Tibial nerve (tissue), 4 donors: ENCODE measurements at regions not wholly inside any gene's neighbourhood (a gene's known extent, or its start where the extent isn't known, plus 50 kb on each side); places are given as distances from the start of the nearest gene placed in this dataset.

Source experiments
- DNase-seq, 2 donors: peaks; one replicate each; pipeline ENCODE4 v3.0.0-alpha.2; 2019; ENCODE audit warnings: low spot score in 2 of 2
- H3K27ac ChIP-seq, 4 donors: fragments of 200-600 bp; sonication (generic) in 3 of 4; one replicate each; pipeline ENCODE4 v1.5.1; 2017 to 2019; ENCODE audit warnings: mild to moderate bottlenecking in 1 of 4
- H3K27me3 ChIP-seq, 2 donors: fragments of 200-600 bp; sonication (generic) in 1 of 2; one replicate each; pipeline versions ENCODE4 v1.5.1 to v1.6.0; 2017 to 2019
- H3K36me3 ChIP-seq, 3 donors: fragments of 200-600 bp; sonication (generic); one replicate each; pipeline ENCODE4 v1.5.1; 2018 to 2019
- H3K4me1 ChIP-seq, 4 donors: fragments of 200-600 bp; sonication (generic) in 3 of 4; one replicate each; pipeline ENCODE4 v1.5.1; 2017 to 2019
- H3K4me3 ChIP-seq, 4 donors: fragments of 200-600 bp; sonication (generic) in 3 of 4; one replicate each; pipeline ENCODE4 v1.5.1; 2017 to 2019; ENCODE audit warnings: mild to moderate bottlenecking in 1 of 4, moderate library complexity in 1 of 4
- H3K9me3 ChIP-seq, 4 donors: fragments of 200-600 bp; sonication (generic) in 3 of 4; one replicate each; pipeline ENCODE4 v1.5.1; 2017 to 2019
- EP300 ChIP-seq, 2 donors: sonication (generic); formaldehyde crosslinking; IDR thresholded peaks; one replicate each; pipeline ENCODE4 v1.6.1; 2017; ENCODE audit warnings: antibody characterized with exemption in 2 of 2, mild to moderate bottlenecking in 1 of 2
- POLR2A ChIP-seq, 2 donors: fragments of 450-650 bp; IDR thresholded peaks; one replicate each; pipeline ENCODE4 v1.6.1; 2017; ENCODE audit warnings: antibody characterized with exemption in 2 of 2, mild to moderate bottlenecking in 2 of 2, moderate library complexity in 2 of 2
- WGBS, 2 donors: methylation state at CpG; one replicate each; pipeline ENCODE4 v1.1.5; 2018; 5-methylcytosine and 5-hydroxymethylcytosine counted together
- TF ChIP-seq, protein P1 (sequence below), 5 experiments: fragments of 200-600 bp in 3 of 5; fragments of 450-650 bp in 2 of 5; sonication (generic) in 3 of 5; IDR thresholded peaks; one replicate each; pipeline ENCODE4 v1.5.1; 2016 to 2019; ENCODE audit warnings: antibody characterized with exemption in 5 of 5, mild to moderate bottlenecking in 3 of 5, moderate library complexity in 2 of 5

DNA sequence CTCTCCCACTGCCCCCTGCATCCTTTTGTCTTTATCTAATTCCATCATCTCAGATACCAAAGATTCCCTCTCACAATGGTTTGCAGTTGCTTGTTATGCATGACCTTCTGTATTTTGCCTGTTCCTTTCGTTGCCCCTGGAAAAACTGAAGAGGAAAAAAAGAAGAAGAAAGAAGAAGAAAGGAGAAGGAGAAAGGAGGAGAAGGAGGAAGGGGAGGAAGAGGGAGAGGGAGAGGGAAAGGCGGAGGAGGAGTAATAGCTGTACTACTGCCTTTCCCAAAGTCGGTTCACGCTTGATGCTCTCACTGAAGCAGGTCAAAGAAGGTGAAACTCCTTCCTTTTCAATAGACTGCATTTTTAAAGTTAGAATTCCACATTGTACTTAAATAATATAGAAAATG lies 513.8 kb downstream of the PTPRC start:
- Histone ChIP-seq H3K27ac (no peak overlapping the region), H3K9me3 (no peaks in the 10 kb centered on the region), H3K36me3 (no peaks in the 10 kb centered on the region), H3K4me3 (no peak overlapping the region), H3K4me1 (no peaks in the 10 kb centered on the region), H3K27me3 (no peaks in the 10 kb centered on the region)
- DNase-seq, result no peak
- WGBS, 2 donors, result 74 to 78% methylated on average over 4 of the region's 4 CpGs
- TF ChIP-seq, protein P1, sequence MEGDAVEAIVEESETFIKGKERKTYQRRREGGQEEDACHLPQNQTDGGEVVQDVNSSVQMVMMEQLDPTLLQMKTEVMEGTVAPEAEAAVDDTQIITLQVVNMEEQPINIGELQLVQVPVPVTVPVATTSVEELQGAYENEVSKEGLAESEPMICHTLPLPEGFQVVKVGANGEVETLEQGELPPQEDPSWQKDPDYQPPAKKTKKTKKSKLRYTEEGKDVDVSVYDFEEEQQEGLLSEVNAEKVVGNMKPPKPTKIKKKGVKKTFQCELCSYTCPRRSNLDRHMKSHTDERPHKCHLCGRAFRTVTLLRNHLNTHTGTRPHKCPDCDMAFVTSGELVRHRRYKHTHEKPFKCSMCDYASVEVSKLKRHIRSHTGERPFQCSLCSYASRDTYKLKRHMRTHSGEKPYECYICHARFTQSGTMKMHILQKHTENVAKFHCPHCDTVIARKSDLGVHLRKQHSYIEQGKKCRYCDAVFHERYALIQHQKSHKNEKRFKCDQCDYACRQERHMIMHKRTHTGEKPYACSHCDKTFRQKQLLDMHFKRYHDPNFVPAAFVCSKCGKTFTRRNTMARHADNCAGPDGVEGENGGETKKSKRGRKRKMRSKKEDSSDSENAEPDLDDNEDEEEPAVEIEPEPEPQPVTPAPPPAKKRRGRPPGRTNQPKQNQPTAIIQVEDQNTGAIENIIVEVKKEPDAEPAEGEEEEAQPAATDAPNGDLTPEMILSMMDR (IDR thresholded peaks at IDR 0.05), result no peak
- no peak for TF ChIP-seq POLR2A (IDR thresholded peaks at IDR 0.05)
- TF ChIP-seq EP300 (IDR thresholded peaks at IDR 0.05), result no peak

DNA sequence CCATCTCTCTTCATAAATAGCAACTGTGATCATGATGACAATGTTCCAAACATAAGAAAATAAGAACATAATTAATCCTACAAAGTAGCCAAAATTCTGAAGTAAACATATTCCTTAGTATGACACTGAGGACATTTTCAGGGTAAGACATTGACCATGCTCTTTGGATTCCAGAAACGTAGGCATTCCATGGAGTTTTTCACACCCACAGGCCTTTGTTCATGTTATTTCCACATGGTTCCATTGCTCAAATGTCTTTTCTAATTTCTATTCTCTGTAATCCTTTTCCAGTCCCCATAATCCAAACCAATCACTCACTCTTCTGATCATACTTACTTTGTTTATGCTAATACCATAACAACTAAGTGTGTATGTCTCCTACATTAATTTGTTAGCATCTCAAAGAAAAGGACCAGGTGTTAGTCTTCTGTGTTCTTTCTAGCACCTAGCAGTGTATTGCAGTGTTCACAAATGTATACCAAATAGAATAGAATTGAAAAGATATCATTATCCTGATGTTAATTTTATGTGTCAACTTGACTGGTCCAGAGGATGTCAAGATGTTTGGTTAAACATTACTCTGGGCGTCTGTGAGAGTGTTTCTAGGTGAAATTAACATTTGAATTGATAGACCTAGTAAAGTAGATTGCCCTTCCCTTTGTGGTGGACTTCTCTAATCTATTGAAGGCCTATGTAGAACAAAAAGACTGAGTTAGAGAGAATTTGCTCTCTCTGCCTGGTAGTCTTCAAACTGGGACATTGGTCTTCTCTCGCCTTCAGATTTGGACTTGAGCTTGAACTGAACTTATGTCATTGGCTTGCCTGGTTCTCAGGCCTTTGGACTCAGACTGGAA lies 516.6 kb downstream of the PTPRC start:
- Histone ChIP-seq H3K27ac (no peak overlapping the region), H3K4me1 (no peaks in the 10 kb centered on the region), H3K27me3 (no peaks in the 10 kb centered on the region), H3K9me3 (no peaks in the 10 kb centered on the region), H3K36me3 (no peaks in the 10 kb centered on the region), H3K4me3 (no peak overlapping the region)
- DNase-seq, result no peak
- 74 to 77% methylated on average over 3 of the region's 3 CpGs for WGBS, 2 donors
- no peak for TF ChIP-seq EP300 (IDR thresholded peaks at IDR 0.05)
- TF ChIP-seq, protein P1 (IDR thresholded peaks at IDR 0.05), result no peak
- TF ChIP-seq POLR2A (IDR thresholded peaks at IDR 0.05), result no peak

DNA sequence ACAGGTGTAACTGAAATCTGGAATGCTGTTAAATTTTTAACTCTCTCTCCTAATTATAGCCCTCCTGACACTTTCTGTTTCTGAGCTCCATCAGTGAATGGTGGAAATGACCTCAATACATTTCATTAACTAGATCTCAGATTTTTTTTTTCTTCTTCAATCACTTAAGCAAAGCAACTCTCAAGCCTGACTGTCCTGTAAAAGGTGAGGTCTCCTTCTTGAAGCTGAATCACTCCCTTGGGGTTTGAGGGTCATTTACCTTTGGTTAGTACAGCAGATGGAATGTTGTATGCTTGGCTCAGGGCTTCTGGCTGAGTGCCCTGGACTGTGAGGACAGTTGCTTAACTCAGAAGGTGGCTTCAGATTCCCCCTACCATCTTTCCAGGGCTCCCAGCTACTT lies 518.7 kb downstream of the PTPRC start:
- Histone ChIP-seq H3K27me3 (no peaks in the 10 kb centered on the region), H3K4me1 (no peaks in the 10 kb centered on the region), H3K9me3 (no peaks in the 10 kb centered on the region), H3K27ac (no peak overlapping the region), H3K4me3 (no peak overlapping the region), H3K36me3 (no peaks in the 10 kb centered on the region)
- DNase-seq, result no peak
- TF ChIP-seq POLR2A (IDR thresholded peaks at IDR 0.05) (no peak), EP300 (IDR thresholded peaks at IDR 0.05) (no peak)
- TF ChIP-seq, protein P1 (IDR thresholded peaks at IDR 0.05), result no peak

DNA sequence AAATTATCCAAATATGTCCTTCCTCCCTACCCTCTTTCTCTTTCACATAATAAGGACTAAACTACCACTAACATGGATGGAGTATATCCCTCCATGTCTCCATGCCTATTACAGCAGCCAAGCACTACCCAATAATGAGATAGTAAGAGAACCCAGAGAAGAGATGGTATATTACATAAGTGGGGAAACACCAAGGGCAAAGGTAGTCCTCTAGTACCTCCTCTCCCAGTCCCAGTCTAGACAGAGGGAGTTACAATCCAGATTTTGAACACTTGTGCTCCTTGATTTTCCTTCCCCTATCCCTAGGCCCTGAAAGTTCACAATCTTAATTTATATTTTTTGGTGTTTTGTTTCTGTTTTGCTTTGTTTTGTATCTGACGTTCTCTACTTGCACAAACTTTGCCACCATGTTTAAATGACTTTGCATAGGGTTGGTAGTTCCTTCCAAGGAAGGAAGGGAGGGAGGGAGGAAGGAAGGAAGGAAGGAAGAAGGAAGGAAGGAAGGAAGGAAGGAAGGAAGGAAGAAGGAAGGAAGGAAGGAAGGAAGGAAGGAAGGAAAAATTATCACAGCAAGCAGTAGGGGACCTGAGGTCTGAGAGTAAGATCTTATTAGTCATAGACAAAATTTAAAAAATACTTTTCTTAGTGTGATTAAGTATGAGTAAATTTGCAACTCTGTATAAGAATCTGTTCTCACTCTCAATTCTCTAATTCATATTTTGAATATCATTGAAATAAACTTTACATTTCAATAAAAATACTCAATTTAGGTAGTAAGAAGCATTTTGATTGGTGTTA lies 521.9 kb downstream of the PTPRC start:
- Histone ChIP-seq H3K4me1 (no peaks in the 10 kb centered on the region), H3K36me3 (no peaks in the 10 kb centered on the region), H3K27ac (no peak overlapping the region), H3K27me3 (no peaks in the 10 kb centered on the region), H3K4me3 (no peak overlapping the region), H3K9me3 (no peaks in the 10 kb centered on the region)
- WGBS, 2 donors, result 71 to 74% methylated on average over 1 of the region's 1 CpG
- TF ChIP-seq POLR2A (IDR thresholded peaks at IDR 0.05) (no peak), EP300 (IDR thresholded peaks at IDR 0.05) (no peak)
- TF ChIP-seq, protein P1 (IDR thresholded peaks at IDR 0.05), result no peak
- DNase-seq, result no peak

DNA sequence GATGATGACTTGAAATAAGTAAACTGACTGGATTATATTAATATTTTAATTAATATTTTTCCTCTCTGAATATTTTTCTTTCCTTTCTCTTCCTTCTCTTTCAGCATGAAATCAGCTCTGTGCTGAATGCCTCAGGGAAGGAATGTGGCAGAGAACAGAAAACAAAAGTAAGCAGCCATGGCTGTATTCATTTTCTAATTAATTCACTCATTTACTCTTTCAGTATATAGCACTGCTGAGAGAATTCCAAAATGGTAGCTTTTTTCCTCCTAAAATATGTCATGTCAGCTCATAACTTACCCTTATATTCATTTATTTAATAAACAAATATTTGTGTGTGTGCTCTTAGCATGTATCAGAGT lies 522.5 kb downstream of the PTPRC start:
- Histone ChIP-seq H3K9me3 (no peaks in the 10 kb centered on the region), H3K4me1 (no peaks in the 10 kb centered on the region), H3K27ac (no peak overlapping the region), H3K4me3 (no peak overlapping the region), H3K36me3 (no peaks in the 10 kb centered on the region), H3K27me3 (no peaks in the 10 kb centered on the region)
- DNase-seq, result no peak
- TF ChIP-seq, protein P1 (IDR thresholded peaks at IDR 0.05), result no peak
- no peak for TF ChIP-seq EP300 (IDR thresholded peaks at IDR 0.05)
- no peak for TF ChIP-seq POLR2A (IDR thresholded peaks at IDR 0.05)
